ENCODE measurements at regions not wholly inside any gene's neighbourhood (a gene's known extent, or its start where the extent isn't known, plus 50 kb on each side); places are given as distances from the start of the nearest gene placed in this dataset.

- Mint-ChIP-seq H3K27ac (ENCODE audit: unreplicated experiment) (no peak overlapping the region), H3K36me3 (ENCODE audit: low read depth) (no peaks in the 10 kb centered on the region), H3K4me1 (ENCODE audit: low read depth) (peaks cover 18% of the 10 kb centered on the region), H3K9me3 (ENCODE audit: low read depth) (peaks cover 2% of the 10 kb centered on the region), H3K4me3 (ENCODE audit: unreplicated experiment) (no peak overlapping the region), H3K27me3 (ENCODE audit: low read depth) (no peaks in the 10 kb centered on the region)
- TF ChIP-seq CTCF (IDR thresholded peaks at IDR 0.05), result no peak
- no peak for DNase-seq (ENCODE audit: low spot score)
Observed at GRCh38 chr5:143546394-143546793, 142.9 kb upstream of the NR3C1 start.

- Mint-ChIP-seq H3K36me3 (ENCODE audit: low read depth) (no peaks in the 10 kb centered on the region), H3K27ac (ENCODE audit: unreplicated experiment) (no peak overlapping the region), H3K27me3 (ENCODE audit: low read depth) (no peaks in the 10 kb centered on the region), H3K9me3 (ENCODE audit: low read depth) (peaks cover 5% of the 10 kb centered on the region), H3K4me1 (ENCODE audit: low read depth) (peaks cover 18% of the 10 kb centered on the region), H3K4me3 (ENCODE audit: unreplicated experiment) (no peak overlapping the region)
- no peak for DNase-seq (ENCODE audit: low spot score)
- TF ChIP-seq CTCF (IDR thresholded peaks at IDR 0.05), result no peak
Observed at GRCh38 chr5:143544606-143545005, 141.1 kb upstream of the NR3C1 start.

GRCh38 chr5:143543358-143544255 is 140.1 kb upstream of the NR3C1 start:
- Mint-ChIP-seq H3K27me3 (ENCODE audit: low read depth) (no peaks in the 10 kb centered on the region), H3K4me3 (ENCODE audit: unreplicated experiment) (no peak overlapping the region), H3K36me3 (ENCODE audit: low read depth) (no peaks in the 10 kb centered on the region), H3K4me1 (ENCODE audit: low read depth) (peaks cover 18% of the 10 kb centered on the region), H3K27ac (ENCODE audit: unreplicated experiment) (no peak overlapping the region), H3K9me3 (ENCODE audit: low read depth) (peaks cover 5% of the 10 kb centered on the region)
- DNase-seq (ENCODE audit: low spot score), result no peak
- TF ChIP-seq CTCF (IDR thresholded peaks at IDR 0.05), result no peak

- Mint-ChIP-seq H3K4me3 (ENCODE audit: unreplicated experiment) (no peak overlapping the region), H3K4me1 (ENCODE audit: low read depth) (peaks cover 18% of the 10 kb centered on the region), H3K27ac (ENCODE audit: unreplicated experiment) (no peak overlapping the region), H3K9me3 (ENCODE audit: low read depth) (peaks cover 5% of the 10 kb centered on the region), H3K36me3 (ENCODE audit: low read depth) (no peaks in the 10 kb centered on the region), H3K27me3 (ENCODE audit: low read depth) (no peaks in the 10 kb centered on the region)
- DNase-seq (ENCODE audit: low spot score), result no peak
- TF ChIP-seq CTCF (IDR thresholded peaks at IDR 0.05), result no peak
Observed at GRCh38 chr5:143542798-143543144, 139.3 kb upstream of the NR3C1 start.

- Mint-ChIP-seq H3K27ac (ENCODE audit: unreplicated experiment) (no peak overlapping the region), H3K4me3 (ENCODE audit: unreplicated experiment) (no peak overlapping the region), H3K4me1 (ENCODE audit: low read depth) (peaks cover 18% of the 10 kb centered on the region), H3K27me3 (ENCODE audit: low read depth) (no peaks in the 10 kb centered on the region), H3K36me3 (ENCODE audit: low read depth) (no peaks in the 10 kb centered on the region), H3K9me3 (ENCODE audit: low read depth) (peaks cover 5% of the 10 kb centered on the region)
- TF ChIP-seq CTCF (IDR thresholded peaks at IDR 0.05), result no peak
- no peak for DNase-seq (ENCODE audit: low spot score)
Observed at GRCh38 chr5:143541943-143542797, 138.7 kb upstream of the NR3C1 start.

All from chondrocyte (in vitro differentiated cells).